Esophagus muscularis mucosa (tissue), 4 donors: ENCODE measurements at regions not wholly inside any gene's neighbourhood (a gene's known extent, or its start where the extent isn't known, plus 50 kb on each side); places are given as distances from the start of the nearest gene placed in this dataset.

ENCODE experiments used
- DNase-seq: peaks from one replicate; pipeline ENCODE4 v3.0.0-alpha.2; 2017; ENCODE audit errors: extremely low spot score
- H3K27ac ChIP-seq, 4 donors: fragments of 200-600 bp; sonication (generic); replicated peaks in 1 of 4; 1 replicate in 3 of 4; 2 replicates in 1 of 4; pipeline ENCODE4 v1.5.1; 2016 to 2019; ENCODE audit warnings: mild to moderate bottlenecking in 1 of 4
- H3K27me3 ChIP-seq, 4 donors: fragments of 200-600 bp; sonication (generic); one replicate each; pipeline versions ENCODE4 v1.5.1 to v1.6.0; 2016 to 2019
- H3K36me3 ChIP-seq, 4 donors: fragments of 200-600 bp; sonication (generic); one replicate each; pipeline ENCODE4 v1.5.1; 2016 to 2019
- H3K4me1 ChIP-seq, 4 donors: fragments of 200-600 bp; sonication (generic); one replicate each; pipeline ENCODE4 v1.5.1; 2016 to 2019
- H3K4me3 ChIP-seq, 4 donors: fragments of 200-600 bp; sonication (generic); 1 replicate in 2 of 4; 2 replicates in 2 of 4; pipeline ENCODE4 v1.5.1; 2016 to 2019; ENCODE audit warnings: mild to moderate bottlenecking in 4 of 4, moderate library complexity in 1 of 4
- H3K9me3 ChIP-seq, 4 donors: fragments of 200-600 bp; sonication (generic); 1 replicate in 3 of 4; 2 replicates in 1 of 4; pipeline ENCODE4 v1.5.1; 2016 to 2019
- EP300 ChIP-seq: sonication (generic); formaldehyde crosslinking; IDR thresholded peaks from one replicate; pipeline ENCODE4 v1.6.1; 2017; ENCODE audit warnings: antibody characterized with exemption
- POLR2A ChIP-seq: fragments of 450-650 bp; IDR thresholded peaks from one replicate; pipeline ENCODE4 v1.6.1; 2017; ENCODE audit warnings: antibody characterized with exemption, moderate library complexity, mild to moderate bottlenecking, low read depth
- POLR2AphosphoS5 ChIP-seq, 2 donors: sonication (generic); formaldehyde crosslinking; IDR thresholded peaks; one replicate each; pipeline ENCODE4 v1.6.1; 2017; ENCODE audit warnings: antibody characterized with exemption in 2 of 2
- WGBS: methylation state at CpG from one replicate; pipeline ENCODE4 v1.1.5; 2018; 5-methylcytosine and 5-hydroxymethylcytosine counted together
- intact Hi-C: fragments of 100-400 bp; cut with DNase I; formaldehyde crosslinking; loops from one replicate; pipeline ENCODE4 v1.15.1; 2023
- TF ChIP-seq, protein P1 (sequence below), 3 experiments: fragments of 200-600 bp in 2 of 3; fragments of 450-650 bp in 1 of 3; sonication (generic) in 2 of 3; IDR thresholded peaks; one replicate each; pipeline ENCODE4 v1.5.1; 2017 to 2019; ENCODE audit warnings: antibody characterized with exemption in 3 of 3, mild to moderate bottlenecking in 2 of 3, moderate library complexity in 1 of 3

DNA sequence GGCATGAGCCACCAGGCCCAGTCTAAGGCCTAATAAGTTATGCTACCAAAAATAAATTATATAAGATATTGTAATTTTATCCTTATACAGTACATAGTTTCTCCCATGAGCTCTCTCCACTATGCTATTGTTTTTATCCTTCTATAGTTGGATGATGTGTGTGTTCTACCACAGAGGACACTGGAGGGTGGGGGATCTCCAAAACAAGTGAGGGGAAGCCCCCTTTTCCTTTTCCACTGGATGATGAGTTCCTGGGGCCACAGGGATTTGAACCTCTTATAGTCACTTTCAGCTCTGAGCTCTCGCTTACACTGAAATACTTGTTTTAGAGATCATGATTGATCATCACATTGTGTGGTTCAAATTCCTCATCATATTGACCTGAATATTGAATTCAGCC is 77.6 kb upstream of the VAV3 start:
- WGBS: 89% methylated on average over 1 of the region's 1 CpG
- no peak for DNase-seq
- no peak overlapping the region for H3K4me3 ChIP-seq
- H3K36me3 ChIP-seq: no peaks in the 10 kb centered on the region
- H3K27me3 ChIP-seq: no peaks in the 10 kb centered on the region
- intact Hi-C loops: no loop called here
- no peaks in the 10 kb centered on the region for H3K9me3 ChIP-seq
- H3K27ac ChIP-seq: no peak overlapping the region
- TF ChIP-seq EP300 (no peak), POLR2AphosphoS5 (IDR thresholded peaks at IDR 0.05) (no peak), POLR2A (no peak)
- TF ChIP-seq, protein P1, sequence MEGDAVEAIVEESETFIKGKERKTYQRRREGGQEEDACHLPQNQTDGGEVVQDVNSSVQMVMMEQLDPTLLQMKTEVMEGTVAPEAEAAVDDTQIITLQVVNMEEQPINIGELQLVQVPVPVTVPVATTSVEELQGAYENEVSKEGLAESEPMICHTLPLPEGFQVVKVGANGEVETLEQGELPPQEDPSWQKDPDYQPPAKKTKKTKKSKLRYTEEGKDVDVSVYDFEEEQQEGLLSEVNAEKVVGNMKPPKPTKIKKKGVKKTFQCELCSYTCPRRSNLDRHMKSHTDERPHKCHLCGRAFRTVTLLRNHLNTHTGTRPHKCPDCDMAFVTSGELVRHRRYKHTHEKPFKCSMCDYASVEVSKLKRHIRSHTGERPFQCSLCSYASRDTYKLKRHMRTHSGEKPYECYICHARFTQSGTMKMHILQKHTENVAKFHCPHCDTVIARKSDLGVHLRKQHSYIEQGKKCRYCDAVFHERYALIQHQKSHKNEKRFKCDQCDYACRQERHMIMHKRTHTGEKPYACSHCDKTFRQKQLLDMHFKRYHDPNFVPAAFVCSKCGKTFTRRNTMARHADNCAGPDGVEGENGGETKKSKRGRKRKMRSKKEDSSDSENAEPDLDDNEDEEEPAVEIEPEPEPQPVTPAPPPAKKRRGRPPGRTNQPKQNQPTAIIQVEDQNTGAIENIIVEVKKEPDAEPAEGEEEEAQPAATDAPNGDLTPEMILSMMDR (IDR thresholded peaks at IDR 0.05): no peak
- peaks cover 0 to 31% (median 18%) of the 10 kb centered on the region in 4 donors for H3K4me1 ChIP-seq

DNA sequence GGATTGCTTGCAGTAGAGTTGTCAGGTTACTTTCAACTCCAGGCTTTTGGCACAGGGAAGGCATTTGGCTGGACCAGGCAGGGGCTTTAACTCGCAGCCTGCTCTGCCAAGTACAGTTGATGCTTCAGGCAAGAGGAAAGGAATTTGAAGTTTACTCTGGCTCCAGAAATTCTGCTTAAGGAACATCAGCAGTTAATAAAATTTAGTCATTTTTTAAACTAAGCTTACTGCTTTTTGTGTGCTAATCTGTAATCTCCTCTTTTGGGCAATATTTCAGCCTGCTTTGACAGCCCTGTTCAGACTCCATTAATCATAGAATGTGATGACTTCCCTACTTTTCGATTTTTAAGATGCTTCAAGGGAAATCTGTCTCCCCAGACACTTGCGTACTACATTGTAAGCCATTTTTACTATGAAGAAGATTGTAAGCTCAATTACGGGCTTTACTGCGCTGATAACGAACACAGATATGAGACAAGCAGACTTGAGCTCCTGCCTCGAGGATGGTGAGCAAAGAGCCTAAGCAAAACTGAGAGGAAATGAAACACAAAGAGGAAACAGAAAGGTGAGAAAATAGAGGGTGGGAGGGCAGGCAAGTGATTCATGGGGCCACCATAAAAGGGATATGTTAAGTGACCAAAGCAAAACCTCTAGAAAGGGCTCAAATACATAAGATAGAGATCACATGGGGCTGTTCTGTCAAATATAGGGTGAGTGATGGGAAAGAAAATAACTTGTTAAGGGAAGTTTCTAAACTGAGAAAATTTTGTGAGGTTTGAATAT is 76.6 kb upstream of the VAV3 start:
- Histone ChIP-seq H3K27me3 (no peaks in the 10 kb centered on the region), H3K36me3 (no peaks in the 10 kb centered on the region), H3K27ac (no peak overlapping the region), H3K4me3 (no peak overlapping the region), H3K4me1 (peaks cover 0 to 31% (median 18%) of the 10 kb centered on the region in 4 donors), H3K9me3 (no peaks in the 10 kb centered on the region)
- intact Hi-C loops: no loop called here
- 37% methylated on average over 7 of the region's 7 CpGs for WGBS
- no peak for TF ChIP-seq EP300
- TF ChIP-seq POLR2AphosphoS5 (IDR thresholded peaks at IDR 0.05): no peak
- no peak for TF ChIP-seq POLR2A
- TF ChIP-seq, protein P1 (IDR thresholded peaks at IDR 0.05): no peak
- DNase-seq: no peak

DNA sequence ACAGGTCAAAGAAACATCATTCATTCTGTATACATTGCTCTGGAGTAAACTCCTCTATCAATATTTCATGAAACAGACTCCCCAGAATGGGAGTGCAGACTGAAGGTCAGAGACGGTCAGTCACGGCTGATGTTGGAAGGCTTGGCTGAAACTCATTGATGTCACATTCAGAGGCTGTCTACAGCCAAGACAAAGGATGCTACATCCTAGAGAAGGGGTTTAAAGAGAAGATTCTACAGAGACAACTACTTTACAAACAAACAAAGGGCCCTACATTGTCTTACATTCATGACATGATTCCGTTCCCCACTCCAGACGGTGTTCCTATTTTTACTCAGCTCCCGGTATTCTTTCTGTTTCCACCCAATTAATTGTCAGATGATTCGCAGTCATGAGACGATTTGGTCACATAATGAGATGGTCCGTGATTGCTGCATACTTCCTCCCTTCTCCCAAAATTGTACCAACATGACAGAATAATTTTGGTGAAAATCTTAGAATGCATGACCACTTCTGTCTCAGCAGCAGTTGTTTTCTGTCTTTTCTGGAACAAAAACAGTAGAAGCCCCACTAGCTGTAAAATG is 73.8 kb upstream of the VAV3 start:
- no peak overlapping the region for H3K4me3 ChIP-seq
- WGBS: 76% methylated on average over 8 of the region's 8 CpGs
- no peak for TF ChIP-seq POLR2A
- no peak for TF ChIP-seq POLR2AphosphoS5 (IDR thresholded peaks at IDR 0.05)
- H3K4me1 ChIP-seq: peaks cover 0 to 14% (median 12%) of the 10 kb centered on the region in 4 donors
- H3K27ac ChIP-seq: no peak overlapping the region
- intact Hi-C loops: no loop called here
- no peak for DNase-seq
- no peaks in the 10 kb centered on the region for H3K9me3 ChIP-seq
- H3K36me3 ChIP-seq: no peaks in the 10 kb centered on the region
- no peaks in the 10 kb centered on the region for H3K27me3 ChIP-seq

DNA sequence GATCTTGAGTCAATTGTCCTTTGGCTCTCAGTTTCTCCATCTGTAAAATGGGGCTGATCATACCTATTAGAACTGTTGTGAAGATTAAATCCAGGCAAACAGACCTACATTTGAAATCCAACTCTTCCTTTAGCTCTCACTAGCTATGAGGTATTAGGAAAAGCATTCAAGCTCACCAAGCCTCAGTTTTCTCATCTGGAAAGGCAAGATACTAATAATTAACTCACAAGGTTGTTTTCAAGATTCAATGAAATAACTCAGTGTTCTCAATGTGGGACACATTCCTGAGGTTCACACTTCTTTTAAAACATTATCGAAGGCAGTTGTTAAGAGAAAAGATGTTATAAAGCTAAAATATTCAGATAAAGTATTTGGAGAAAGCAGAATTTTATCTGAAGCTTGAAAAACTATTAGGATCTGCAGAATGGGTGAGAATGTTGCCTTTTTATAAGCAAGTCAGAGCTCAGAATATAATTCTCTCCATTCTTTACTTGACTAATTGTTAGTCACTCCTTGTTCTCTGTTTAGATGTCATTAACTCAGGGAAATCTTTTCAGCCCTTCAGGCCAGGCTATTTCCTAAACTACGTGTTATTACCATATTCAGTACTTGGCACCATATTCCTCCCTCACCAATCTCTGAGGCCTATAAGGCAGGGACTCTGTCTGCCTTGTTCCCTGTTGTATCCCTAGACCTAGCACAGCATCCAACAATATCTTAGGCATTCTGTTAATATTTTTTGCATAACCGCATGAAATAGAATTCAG is 72.0 kb upstream of the VAV3 start:
- H3K27me3 ChIP-seq: no peaks in the 10 kb centered on the region

More for the DNA sequence above, 72.0 kb upstream of the VAV3 start:
- Histone ChIP-seq H3K4me3 (no peak overlapping the region), H3K4me1 (peaks cover 0 to 14% (median 12%) of the 10 kb centered on the region in 4 donors), H3K9me3 (no peaks in the 10 kb centered on the region), H3K27ac (no peak overlapping the region), H3K36me3 (no peaks in the 10 kb centered on the region)
- intact Hi-C loops: no loop called here
- 87% methylated on average over 3 of the region's 3 CpGs for whole genome bisulfite sequencing
- no peak for TF ChIP-seq POLR2AphosphoS5 (IDR thresholded peaks at IDR 0.05)
- no peak for TF ChIP-seq EP300
- no peak for TF ChIP-seq POLR2A
- TF ChIP-seq, protein P1 (IDR thresholded peaks at IDR 0.05): no peak
- DNase-seq: no peak
